ENCODE measurements at regions not wholly inside any gene's neighbourhood (a gene's known extent, or its start where the extent isn't known, plus 50 kb on each side); places are given as distances from the start of the nearest gene placed in this dataset.

DNA sequence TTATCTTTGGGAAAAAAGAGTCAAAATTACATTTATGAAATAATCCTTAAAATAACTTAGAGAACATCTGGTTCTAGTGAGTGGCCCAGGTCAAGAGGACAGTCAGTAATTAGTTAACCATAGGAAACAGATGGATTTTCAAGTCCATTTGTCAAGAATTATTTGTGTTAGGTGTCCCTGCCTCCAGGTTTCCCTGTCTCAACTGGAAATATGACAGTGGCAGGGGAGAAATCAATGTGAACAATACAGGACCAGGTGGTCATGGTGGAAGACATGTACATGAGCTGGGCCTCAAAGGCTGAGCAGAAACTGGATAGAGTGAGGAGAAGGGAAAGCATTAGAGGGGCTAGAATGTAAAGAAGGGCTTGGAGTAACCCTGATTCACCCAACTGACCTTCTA is 372.6 kb downstream of the VPS13C start:
- Histone ChIP-seq H3K4me3 (ENCODE audit: control insufficient read depth in 2 of 3, extremely low read depth in 1 of 3, insufficient read depth in 2 of 3, low read depth in 1 of 3, low read length in 3 of 3) (no peak overlapping the region), H3K4me2 (ENCODE audit: control insufficient read depth, extremely low read depth, insufficient read depth, low read depth, low read length) (no peak overlapping the region), H3K9me1 (ENCODE audit: control insufficient read depth, extremely low read depth, insufficient read depth, low read length) (no peaks in the 10 kb centered on the region), H3K9me3 (ENCODE audit: control insufficient read depth, low read depth, low read length) (no peaks in the 10 kb centered on the region), H3K27ac (ENCODE audit: control insufficient read depth, insufficient read depth, low read length) (no peak overlapping the region), H3K27me3 (ENCODE audit: control insufficient read depth, extremely low read depth, insufficient read depth, low read length) (no peaks in the 10 kb centered on the region), H3K4me1 (ENCODE audit: control insufficient read depth, extremely low read depth, insufficient read depth, low read length) (no peaks in the 10 kb centered on the region), H4K20me1 (ENCODE audit: control insufficient read depth, extremely low read depth, insufficient read depth, low read length) (no peaks in the 10 kb centered on the region), H2AFZ (ENCODE audit: control insufficient read depth, low read length) (no peak overlapping the region), H3K79me2 (ENCODE audit: control insufficient read depth, insufficient read depth, low read length) (no peaks in the 10 kb centered on the region), H3K9ac (ENCODE audit: control insufficient read depth, extremely low read depth, insufficient read depth, low read length) (no peak overlapping the region), H3K36me3 (ENCODE audit: control insufficient read depth in 2 of 2, extremely low read depth in 1 of 2, insufficient read depth in 2 of 2, low read length in 2 of 2) (no peaks in the 10 kb centered on the region)
- TF ChIP-seq CTCF (optimal IDR thresholded peaks at IDR 0.05 in 1 of 3, IDR thresholded peaks at IDR 0.05 in 1 of 3, conservative IDR thresholded peaks at IDR 0.05 in 1 of 3; ENCODE audit: extremely low read depth in 1 of 3, insufficient read depth in 2 of 3, low read length in 3 of 3): no peak
- no peak for TF ChIP-seq EZH2 (IDR thresholded peaks at IDR 0.05; ENCODE audit: low read length)
- no peak for DNase-seq (ENCODE audit: low read depth, low spot score)
- dilution Hi-C loops (cut with MboI; ENCODE audit: extremely low pct_ligation_motif_present, low sequenced_read_pairs): no loop called here
- no peak for FAIRE-seq

- no peaks in the 10 kb centered on the region for H4K20me1 ChIP-seq (ENCODE audit: control insufficient read depth, extremely low read depth, insufficient read depth, low read length)
- dilution Hi-C loops (cut with MboI; ENCODE audit: extremely low pct_ligation_motif_present, low sequenced_read_pairs): no loop called here
- no peak for TF ChIP-seq EZH2 (IDR thresholded peaks at IDR 0.05; ENCODE audit: low read length)
- no peak for TF ChIP-seq CTCF (optimal IDR thresholded peaks at IDR 0.05 in 1 of 3, IDR thresholded peaks at IDR 0.05 in 1 of 3, conservative IDR thresholded peaks at IDR 0.05 in 1 of 3; ENCODE audit: extremely low read depth in 1 of 3, insufficient read depth in 2 of 3, low read length in 3 of 3)
Observed at GRCh38 chr15:61687124-61687523, 373.1 kb downstream of the VPS13C start.

More at GRCh38 chr15:61687124-61687523, 373.1 kb downstream of the VPS13C start:
- no peak overlapping the region for H3K4me2 ChIP-seq (ENCODE audit: control insufficient read depth, extremely low read depth, insufficient read depth, low read depth, low read length)
- H3K9me3 ChIP-seq (ENCODE audit: control insufficient read depth, low read depth, low read length): no peaks in the 10 kb centered on the region
- H3K4me3 ChIP-seq (ENCODE audit: control insufficient read depth in 2 of 3, extremely low read depth in 1 of 3, insufficient read depth in 2 of 3, low read depth in 1 of 3, low read length in 3 of 3): no peak overlapping the region
- no peak overlapping the region for H3K9ac ChIP-seq (ENCODE audit: control insufficient read depth, extremely low read depth, insufficient read depth, low read length)
- no peaks in the 10 kb centered on the region for H3K4me1 ChIP-seq (ENCODE audit: control insufficient read depth, extremely low read depth, insufficient read depth, low read length)
- no peaks in the 10 kb centered on the region for H3K9me1 ChIP-seq (ENCODE audit: control insufficient read depth, extremely low read depth, insufficient read depth, low read length)
- FAIRE-seq: no peak
- no peaks in the 10 kb centered on the region for H3K27me3 ChIP-seq (ENCODE audit: control insufficient read depth, extremely low read depth, insufficient read depth, low read length)
- no peak overlapping the region for H2AFZ ChIP-seq (ENCODE audit: control insufficient read depth, low read length)
- no peak overlapping the region for H3K27ac ChIP-seq (ENCODE audit: control insufficient read depth, insufficient read depth, low read length)
- no peaks in the 10 kb centered on the region for H3K79me2 ChIP-seq (ENCODE audit: control insufficient read depth, insufficient read depth, low read length)
- no peaks in the 10 kb centered on the region for H3K36me3 ChIP-seq (ENCODE audit: control insufficient read depth in 2 of 2, extremely low read depth in 1 of 2, insufficient read depth in 2 of 2, low read length in 2 of 2)
- DNase-seq (ENCODE audit: low read depth, low spot score): no peak

Measured in keratinocyte (primary cell).